ENCODE measurements at regions not wholly inside any gene's neighbourhood (a gene's known extent, or its start where the extent isn't known, plus 50 kb on each side); places are given as distances from the start of the nearest gene placed in this dataset.
A peak's percentile ranks its signal among the peaks of the same experiment; 100 is the strongest.

GRCh38 chr16:73378471-73378870, 330.5 kb upstream of the ZFHX3 start:
- intact Hi-C loops (cut with micrococcal nuclease): no loop called here
- H3K27me3 ChIP-seq (ENCODE audit: insufficient read depth, low read length): no peaks in the 10 kb centered on the region
- H3K9me3 ChIP-seq (ENCODE audit: control insufficient read depth in 1 of 2, low read length in 2 of 2): no peaks in the 10 kb centered on the region
- no peak for DNase-seq
- H3K4me3 ChIP-seq (ENCODE audit: low read length in 2 of 2): no peak overlapping the region
- Mint-ChIP-seq H3K27ac (no peak overlapping the region), H3K9me3 (peaks cover 0 to 4% (median 0%) of the 10 kb centered on the region in 8 donors), H3K4me3 (no peak overlapping the region), H3K4me1 (no peaks in the 10 kb centered on the region), H3K27me3 (peaks cover 0 to 2% of the 10 kb centered on the region in 2 donors), H3K36me3 (no peaks in the 10 kb centered on the region)
- H3K36me3 ChIP-seq (ENCODE audit: insufficient read depth, low read length): no peaks in the 10 kb centered on the region
- ChIA-PET CTCF (ENCODE audit: partially characterized antibody) (no interaction called here), POLR2A (ENCODE audit: partially characterized antibody) (no interaction called here)
- H3K27ac ChIP-seq (ENCODE audit: low read depth, low read length): no peak overlapping the region
- H3K4me1 ChIP-seq (ENCODE audit: insufficient read depth, low read length): no peaks in the 10 kb centered on the region

- CTCF ChIA-PET (ENCODE audit: partially characterized antibody): no interaction called here
- no peak overlapping the region for H3K4me3 Mint-ChIP-seq
- no peaks in the 10 kb centered on the region for H3K36me3 Mint-ChIP-seq
- Histone ChIP-seq H3K36me3 (ENCODE audit: insufficient read depth, low read length) (no peaks in the 10 kb centered on the region), H3K27me3 (ENCODE audit: insufficient read depth, low read length) (no peaks in the 10 kb centered on the region), H3K4me3 (ENCODE audit: low read length in 2 of 2) (no peak overlapping the region), H3K9me3 (ENCODE audit: control insufficient read depth in 1 of 2, low read length in 2 of 2) (no peaks in the 10 kb centered on the region), H3K27ac (ENCODE audit: low read depth, low read length) (no peak overlapping the region), H3K4me1 (ENCODE audit: insufficient read depth, low read length) (no peaks in the 10 kb centered on the region)
- no peaks in the 10 kb centered on the region for H3K27me3 Mint-ChIP-seq
- intact Hi-C loops (cut with micrococcal nuclease): no loop called here
- no peaks in the 10 kb centered on the region for H3K4me1 Mint-ChIP-seq
- H3K9me3 Mint-ChIP-seq: peaks cover 0 to 4% (median 0%) of the 10 kb centered on the region in 8 donors
- no peak overlapping the region for H3K27ac Mint-ChIP-seq
- POLR2A ChIA-PET (ENCODE audit: partially characterized antibody): no interaction called here
- no peak for DNase-seq
These were observed 323.8 kb upstream of the ZFHX3 start for GRCh38 chr16:73371584-73372319.

- no peak overlapping the region for H3K27ac ChIP-seq (ENCODE audit: low read depth, low read length)
- H3K27ac Mint-ChIP-seq: no peak overlapping the region
- no peaks in the 10 kb centered on the region for H3K36me3 Mint-ChIP-seq
- intact Hi-C loops (cut with micrococcal nuclease): no loop called here
- no peaks in the 10 kb centered on the region for H3K27me3 ChIP-seq (ENCODE audit: insufficient read depth, low read length)
- CTCF ChIA-PET (ENCODE audit: partially characterized antibody): no interaction called here
- H3K36me3 ChIP-seq (ENCODE audit: insufficient read depth, low read length): no peaks in the 10 kb centered on the region
- H3K4me1 Mint-ChIP-seq: no peaks in the 10 kb centered on the region
- no peaks in the 10 kb centered on the region for H3K9me3 ChIP-seq (ENCODE audit: control insufficient read depth in 1 of 2, low read length in 2 of 2)
- H3K4me3 ChIP-seq (ENCODE audit: low read length in 2 of 2): no peak overlapping the region
- no peaks in the 10 kb centered on the region for H3K27me3 Mint-ChIP-seq
- H3K4me3 Mint-ChIP-seq: no peak overlapping the region
- H3K4me1 ChIP-seq (ENCODE audit: insufficient read depth, low read length): no peaks in the 10 kb centered on the region
- DNase-seq: no peak
- POLR2A ChIA-PET (ENCODE audit: partially characterized antibody): no interaction called here
- H3K9me3 Mint-ChIP-seq: peaks cover 0 to 4% (median 0%) of the 10 kb centered on the region in 8 donors
These were observed 321.9 kb upstream of the ZFHX3 start for GRCh38 chr16:73369851-73370250.

- H3K9me3 Mint-ChIP-seq: peaks cover 0 to 4% (median 0%) of the 10 kb centered on the region in 8 donors
- no peak for DNase-seq
- CTCF ChIA-PET (ENCODE audit: partially characterized antibody): no interaction called here
- Histone ChIP-seq H3K27me3 (ENCODE audit: insufficient read depth, low read length) (no peaks in the 10 kb centered on the region), H3K4me3 (ENCODE audit: low read length in 2 of 2) (no peak overlapping the region), H3K4me1 (ENCODE audit: insufficient read depth, low read length) (no peaks in the 10 kb centered on the region), H3K9me3 (ENCODE audit: control insufficient read depth in 1 of 2, low read length in 2 of 2) (no peaks in the 10 kb centered on the region), H3K27ac (ENCODE audit: low read depth, low read length) (no peak overlapping the region), H3K36me3 (ENCODE audit: insufficient read depth, low read length) (no peaks in the 10 kb centered on the region)
- H3K27ac Mint-ChIP-seq: peak overlapping the region in 1 of 7 donors; percentile 43
- no peaks in the 10 kb centered on the region for H3K4me1 Mint-ChIP-seq
- POLR2A ChIA-PET (ENCODE audit: partially characterized antibody): no interaction called here
- H3K36me3 Mint-ChIP-seq: no peaks in the 10 kb centered on the region
- intact Hi-C loops (cut with micrococcal nuclease): no loop called here
- no peaks in the 10 kb centered on the region for H3K27me3 Mint-ChIP-seq
- H3K4me3 Mint-ChIP-seq: no peak overlapping the region
These were observed 320.8 kb upstream of the ZFHX3 start for GRCh38 chr16:73368715-73369114.

GRCh38 chr16:73365016-73365551, 317.2 kb upstream of the ZFHX3 start:
- CTCF ChIA-PET (ENCODE audit: partially characterized antibody): no interaction called here
- intact Hi-C loops (cut with micrococcal nuclease): no loop called here
- H3K4me3 Mint-ChIP-seq: no peak overlapping the region

GRCh38 chr16:73364413-73364812, 316.5 kb upstream of the ZFHX3 start:
- H3K36me3 ChIP-seq (ENCODE audit: insufficient read depth, low read length): no peaks in the 10 kb centered on the region
- no peak overlapping the region for H3K4me3 Mint-ChIP-seq
- H3K9me3 ChIP-seq (ENCODE audit: control insufficient read depth in 1 of 2, low read length in 2 of 2): no peaks in the 10 kb centered on the region
- intact Hi-C loops (cut with micrococcal nuclease): no loop called here
- ChIA-PET POLR2A (ENCODE audit: partially characterized antibody) (no interaction called here), CTCF (ENCODE audit: partially characterized antibody) (no interaction called here)
- H3K4me1 ChIP-seq (ENCODE audit: insufficient read depth, low read length): no peaks in the 10 kb centered on the region
- H3K4me1 Mint-ChIP-seq: no peaks in the 10 kb centered on the region
- no peaks in the 10 kb centered on the region for H3K27me3 Mint-ChIP-seq
- H3K27me3 ChIP-seq (ENCODE audit: insufficient read depth, low read length): no peaks in the 10 kb centered on the region
- peaks cover 0 to 4% (median under 1%) of the 10 kb centered on the region in 8 donors for H3K9me3 Mint-ChIP-seq
- H3K27ac Mint-ChIP-seq: no peak overlapping the region
- no peak overlapping the region for H3K4me3 ChIP-seq (ENCODE audit: low read length in 2 of 2)
- H3K27ac ChIP-seq (ENCODE audit: low read depth, low read length): no peak overlapping the region
- no peak for DNase-seq
- no peaks in the 10 kb centered on the region for H3K36me3 Mint-ChIP-seq

More at GRCh38 chr16:73365016-73365551, 317.2 kb upstream of the ZFHX3 start:
- POLR2A ChIA-PET (ENCODE audit: partially characterized antibody): no interaction called here
- Mint-ChIP-seq H3K27me3 (no peaks in the 10 kb centered on the region), H3K27ac (no peak overlapping the region), H3K9me3 (peaks cover 0 to 4% (median under 1%) of the 10 kb centered on the region in 8 donors), H3K4me1 (no peaks in the 10 kb centered on the region), H3K36me3 (no peaks in the 10 kb centered on the region)
- H3K27ac ChIP-seq (ENCODE audit: low read depth, low read length): no peak overlapping the region
- no peaks in the 10 kb centered on the region for H3K4me1 ChIP-seq (ENCODE audit: insufficient read depth, low read length)
- H3K4me3 ChIP-seq (ENCODE audit: low read length in 2 of 2): no peak overlapping the region
- no peaks in the 10 kb centered on the region for H3K9me3 ChIP-seq (ENCODE audit: control insufficient read depth in 1 of 2, low read length in 2 of 2)
- no peaks in the 10 kb centered on the region for H3K27me3 ChIP-seq (ENCODE audit: insufficient read depth, low read length)
- no peak for DNase-seq
- H3K36me3 ChIP-seq (ENCODE audit: insufficient read depth, low read length): no peaks in the 10 kb centered on the region

- no peaks in the 10 kb centered on the region for H3K36me3 ChIP-seq (ENCODE audit: insufficient read depth, low read length)
- intact Hi-C loops (cut with micrococcal nuclease): no loop called here
- H3K36me3 Mint-ChIP-seq: no peaks in the 10 kb centered on the region
- H3K4me1 ChIP-seq (ENCODE audit: insufficient read depth, low read length): no peaks in the 10 kb centered on the region
- H3K4me3 Mint-ChIP-seq: no peak overlapping the region
- H3K9me3 Mint-ChIP-seq: peaks cover 0 to 3% (median under 1%) of the 10 kb centered on the region in 8 donors
- H3K27ac Mint-ChIP-seq: no peak overlapping the region
- H3K4me3 ChIP-seq (ENCODE audit: low read length in 2 of 2): no peak overlapping the region
- no peak for DNase-seq
- no peaks in the 10 kb centered on the region for H3K27me3 Mint-ChIP-seq
- ChIA-PET CTCF (ENCODE audit: partially characterized antibody) (no interaction called here), POLR2A (ENCODE audit: partially characterized antibody) (no interaction called here)
- H3K27me3 ChIP-seq (ENCODE audit: insufficient read depth, low read length): no peaks in the 10 kb centered on the region
- H3K27ac ChIP-seq (ENCODE audit: low read depth, low read length): no peak overlapping the region
- no peaks in the 10 kb centered on the region for H3K9me3 ChIP-seq (ENCODE audit: control insufficient read depth in 1 of 2, low read length in 2 of 2)
- no peaks in the 10 kb centered on the region for H3K4me1 Mint-ChIP-seq
These were observed 313.1 kb upstream of the ZFHX3 start for GRCh38 chr16:73361061-73361460.
